ENCODE measurements at regions not wholly inside any gene's neighbourhood (a gene's known extent, or its start where the extent isn't known, plus 50 kb on each side); places are given as distances from the start of the nearest gene placed in this dataset.
A peak's percentile ranks its signal among the peaks of the same experiment; 100 is the strongest.

- no peak overlapping the region for H3K27ac ChIP-seq
- intact Hi-C loops (cut with DNase I) = no loop called here
These were observed 1283.4 kb downstream of the PCDH7 start for GRCh38 chr4:32003548-32003947.

GRCh38 chr4:32010221-32010620 is 1290.1 kb downstream of the PCDH7 start:
- intact Hi-C loops (cut with DNase I) = no loop called here
- no peaks in the 10 kb centered on the region for H3K9me3 ChIP-seq
- H3K4me3 ChIP-seq = no peak overlapping the region
- DNase-seq (no peak), ATAC-seq (no peak)
- no peak for TF ChIP-seq CTCF (IDR thresholded peaks at IDR 0.05)
- no peaks in the 10 kb centered on the region for H3K4me1 ChIP-seq
- H3K27me3 ChIP-seq = no peaks in the 10 kb centered on the region
- no peaks in the 10 kb centered on the region for H3K36me3 ChIP-seq
- H3K27ac ChIP-seq = no peak overlapping the region

More at GRCh38 chr4:32003548-32003947, 1283.4 kb downstream of the PCDH7 start:
- no peak for DNase-seq
- Histone ChIP-seq H3K27me3 (no peaks in the 10 kb centered on the region), H3K4me3 (no peak overlapping the region), H3K36me3 (no peaks in the 10 kb centered on the region), H3K4me1 (no peaks in the 10 kb centered on the region), H3K9me3 (no peaks in the 10 kb centered on the region)
- TF ChIP-seq CTCF (IDR thresholded peaks at IDR 0.05) = no peak
- no peak for ATAC-seq

GRCh38 chr4:32022071-32022470 is 1301.9 kb downstream of the PCDH7 start:
- no peaks in the 10 kb centered on the region for H3K36me3 ChIP-seq
- no peaks in the 10 kb centered on the region for H3K4me1 ChIP-seq
- DNase-seq (no peak), ATAC-seq (no peak)
- TF ChIP-seq CTCF (IDR thresholded peaks at IDR 0.05) = no peak
- H3K27me3 ChIP-seq = no peaks in the 10 kb centered on the region
- intact Hi-C loops (cut with DNase I) = no loop called here
- H3K27ac ChIP-seq = no peak overlapping the region
- no peak overlapping the region for H3K4me3 ChIP-seq
- no peaks in the 10 kb centered on the region for H3K9me3 ChIP-seq

GRCh38 chr4:32025851-32026459 is 1305.8 kb downstream of the PCDH7 start:
- Histone ChIP-seq H3K9me3 (no peaks in the 10 kb centered on the region), H3K27me3 (no peaks in the 10 kb centered on the region), H3K4me3 (no peak overlapping the region), H3K4me1 (no peaks in the 10 kb centered on the region), H3K27ac (no peak overlapping the region), H3K36me3 (no peaks in the 10 kb centered on the region)
- ATAC-seq (peak; percentile 28), DNase-seq (no peak)
- intact Hi-C loops (cut with DNase I) = no loop called here
- no peak for TF ChIP-seq CTCF (IDR thresholded peaks at IDR 0.05)

GRCh38 chr4:32030406-32030805 is 1310.2 kb downstream of the PCDH7 start:
- H3K4me1 ChIP-seq = no peaks in the 10 kb centered on the region
- ATAC-seq = no peak
- no peak overlapping the region for H3K4me3 ChIP-seq
- TF ChIP-seq CTCF (IDR thresholded peaks at IDR 0.05) = no peak
- H3K27ac ChIP-seq = no peak overlapping the region
- intact Hi-C loops (cut with DNase I) = no loop called here
- no peaks in the 10 kb centered on the region for H3K27me3 ChIP-seq
- DNase-seq = no peak
- H3K36me3 ChIP-seq = no peaks in the 10 kb centered on the region
- H3K9me3 ChIP-seq = no peaks in the 10 kb centered on the region

- ATAC-seq = no peak
- intact Hi-C loops (cut with DNase I) = no loop called here
- no peak overlapping the region for H3K27ac ChIP-seq
- DNase-seq = no peak
- no peaks in the 10 kb centered on the region for H3K36me3 ChIP-seq
- H3K27me3 ChIP-seq = no peaks in the 10 kb centered on the region
- H3K4me1 ChIP-seq = no peaks in the 10 kb centered on the region
- TF ChIP-seq CTCF (IDR thresholded peaks at IDR 0.05) = no peak
- H3K9me3 ChIP-seq = no peaks in the 10 kb centered on the region
- no peak overlapping the region for H3K4me3 ChIP-seq
These were observed 1310.9 kb downstream of the PCDH7 start for GRCh38 chr4:32031026-32031425.
